Epithelial cell of proximal tubule (primary cell): ENCODE measurements at regions not wholly inside any gene's neighbourhood (a gene's known extent, or its start where the extent isn't known, plus 50 kb on each side); places are given as distances from the start of the nearest gene placed in this dataset.

Experiments
- DNase-seq: peaks from one replicate; pipeline ENCODE4 v3.0.0-alpha.2; 2011; ENCODE audit warnings: low read depth
- H3K4me3 ChIP-seq: 2 replicates; pipeline ENCODE4 v1.5.1; 2011; ENCODE audit warnings: low read depth, mild to moderate bottlenecking, low read length
- CTCF ChIP-seq: conservative IDR thresholded peaks from 2 replicates; pipeline ENCODE4 v1.5.1; 2012; ENCODE audit warnings: low read depth, mild to moderate bottlenecking, low read length

- DNase-seq: no peak
- H3K4me3 ChIP-seq: no peak overlapping the region
- no peak for TF ChIP-seq CTCF
Measured at GRCh38 chr10:62972103-62972502, 155.9 kb upstream of the EGR2 start.

GRCh38 chr10:62964026-62964425 lies 147.9 kb upstream of the EGR2 start:
- no peak for TF ChIP-seq CTCF
- no peak for DNase-seq

GRCh38 chr10:62961951-62962523 lies 145.9 kb upstream of the EGR2 start:
- TF ChIP-seq CTCF: no peak
- no peak overlapping the region for H3K4me3 ChIP-seq
- no peak for DNase-seq

More at GRCh38 chr10:62964026-62964425, 147.9 kb upstream of the EGR2 start:
- H3K4me3 ChIP-seq: no peak overlapping the region

GRCh38 chr10:62960416-62960815 lies 144.2 kb upstream of the EGR2 start:
- no peak for TF ChIP-seq CTCF
- DNase-seq: no peak

GRCh38 chr10:62959553-62959952 lies 143.4 kb upstream of the EGR2 start:
- H3K4me3 ChIP-seq: no peak overlapping the region
- TF ChIP-seq CTCF: no peak
- DNase-seq: no peak

More at GRCh38 chr10:62960416-62960815, 144.2 kb upstream of the EGR2 start:
- H3K4me3 ChIP-seq: no peak overlapping the region

- DNase-seq: no peak
- no peak overlapping the region for H3K4me3 ChIP-seq
- no peak for TF ChIP-seq CTCF
Measured at GRCh38 chr10:62958980-62959379, 142.8 kb upstream of the EGR2 start.

- no peak for TF ChIP-seq CTCF
- DNase-seq: no peak
- H3K4me3 ChIP-seq: no peak overlapping the region
Measured at GRCh38 chr10:62946278-62946677, 130.1 kb upstream of the EGR2 start.
